ENCODE measurements at regions not wholly inside any gene's neighbourhood (a gene's known extent, or its start where the extent isn't known, plus 50 kb on each side); places are given as distances from the start of the nearest gene placed in this dataset.

DNA sequence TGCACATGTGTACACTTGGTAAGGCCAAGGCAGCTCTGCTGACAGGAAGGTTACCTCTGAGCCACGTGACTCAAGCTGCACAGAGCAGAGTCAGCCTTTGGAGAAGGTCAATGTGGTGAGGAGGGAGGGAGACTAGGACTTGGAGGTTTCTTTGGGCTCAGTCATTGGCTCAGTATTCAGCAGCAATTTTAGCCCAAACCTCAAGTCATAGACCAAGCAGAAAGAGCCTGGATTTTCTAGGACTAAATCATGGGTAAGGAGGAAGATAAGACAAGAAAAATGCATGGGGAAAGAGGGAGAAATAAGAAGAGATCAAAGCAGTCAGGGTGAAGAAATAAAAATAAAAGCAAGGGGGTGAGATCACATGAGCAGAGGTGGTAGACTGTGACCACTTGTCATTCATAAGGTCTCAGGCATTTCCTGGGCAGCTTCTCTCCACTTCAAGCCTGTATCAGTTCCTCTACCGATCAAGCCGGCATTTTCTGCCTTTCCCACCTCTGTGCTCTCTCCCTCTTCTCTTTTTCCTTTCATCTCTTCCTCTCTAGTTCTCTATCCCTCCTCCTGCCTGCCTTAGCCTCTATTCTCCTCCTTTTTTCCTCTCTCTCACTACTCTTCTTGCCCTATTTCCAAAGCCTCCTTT is 51.7 kb upstream of the DUSP10 start:
- TF ChIP-seq, protein P1, sequence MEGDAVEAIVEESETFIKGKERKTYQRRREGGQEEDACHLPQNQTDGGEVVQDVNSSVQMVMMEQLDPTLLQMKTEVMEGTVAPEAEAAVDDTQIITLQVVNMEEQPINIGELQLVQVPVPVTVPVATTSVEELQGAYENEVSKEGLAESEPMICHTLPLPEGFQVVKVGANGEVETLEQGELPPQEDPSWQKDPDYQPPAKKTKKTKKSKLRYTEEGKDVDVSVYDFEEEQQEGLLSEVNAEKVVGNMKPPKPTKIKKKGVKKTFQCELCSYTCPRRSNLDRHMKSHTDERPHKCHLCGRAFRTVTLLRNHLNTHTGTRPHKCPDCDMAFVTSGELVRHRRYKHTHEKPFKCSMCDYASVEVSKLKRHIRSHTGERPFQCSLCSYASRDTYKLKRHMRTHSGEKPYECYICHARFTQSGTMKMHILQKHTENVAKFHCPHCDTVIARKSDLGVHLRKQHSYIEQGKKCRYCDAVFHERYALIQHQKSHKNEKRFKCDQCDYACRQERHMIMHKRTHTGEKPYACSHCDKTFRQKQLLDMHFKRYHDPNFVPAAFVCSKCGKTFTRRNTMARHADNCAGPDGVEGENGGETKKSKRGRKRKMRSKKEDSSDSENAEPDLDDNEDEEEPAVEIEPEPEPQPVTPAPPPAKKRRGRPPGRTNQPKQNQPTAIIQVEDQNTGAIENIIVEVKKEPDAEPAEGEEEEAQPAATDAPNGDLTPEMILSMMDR (conservative IDR thresholded peaks at IDR 0.05): no peak
- TF ChIP-seq EZH2 (IDR thresholded peaks at IDR 0.05; ENCODE audit: low read depth): no peak

All from PC-9 (cell line).